Heart right ventricle (tissue), 16 donors: ENCODE measurements at regions not wholly inside any gene's neighbourhood (a gene's known extent, or its start where the extent isn't known, plus 50 kb on each side); places are given as distances from the start of the nearest gene placed in this dataset.

Experiments
- ATAC-seq, 8 donors: fragments of 200-7000 bp; cut with Tn5 transposase; one replicate each; pipeline ENCODE4 v1.9.1; 2020; ENCODE audit warnings: mild to moderate bottlenecking in 8 of 8, moderate library complexity in 8 of 8, moderate number of reproducible peaks in 1 of 8
- DNase-seq, 2 donors: peaks; one replicate each; pipeline ENCODE4 v3.0.0-alpha.2; 2020
- H3K27ac ChIP-seq, 10 donors: fragments of 200-600 bp; sonication (generic) in 2 of 10; one replicate each; pipeline versions ENCODE4 v1.5.0 to v1.8.0; 2020 to 2022; ENCODE audit warnings: mild to moderate bottlenecking in 3 of 10
- H3K27me3 ChIP-seq, 7 donors: fragments of 200-600 bp; one replicate each; pipeline ENCODE4 v1.8.0; 2021 to 2022; ENCODE audit warnings: mild to moderate bottlenecking in 2 of 7
- H3K36me3 ChIP-seq, 9 donors: fragments of 200-600 bp; sonication (generic) in 1 of 9; one replicate each; pipeline versions ENCODE4 v1.5.0 to v1.8.0; 2020 to 2022; ENCODE audit warnings: mild to moderate bottlenecking in 2 of 9
- H3K4me1 ChIP-seq, 9 donors: fragments of 200-600 bp; sonication (generic) in 1 of 9; one replicate each; pipeline versions ENCODE4 v1.5.0 to v1.8.0; 2020 to 2022; ENCODE audit warnings: mild to moderate bottlenecking in 4 of 9
- H3K4me3 ChIP-seq, 10 donors: fragments of 200-600 bp; sonication (generic) in 2 of 10; one replicate each; pipeline versions ENCODE4 v1.5.0 to v1.8.0; 2020 to 2022; ENCODE audit warnings: mild to moderate bottlenecking in 7 of 10, moderate library complexity in 2 of 10
- H3K9me3 ChIP-seq, 11 donors: fragments of 200-600 bp in 10 of 11; sonication (generic) in 2 of 11; one replicate each; pipeline versions ENCODE4 v1.5.0 to v1.8.0; 2013 to 2022; ENCODE audit warnings: mild to moderate bottlenecking in 2 of 11, control low read depth in 1 of 11, moderate library complexity in 1 of 11
- CTCF ChIP-seq, 9 donors: fragments of 200-600 bp; sonication (generic) in 2 of 9; IDR thresholded peaks; one replicate each; pipeline versions ENCODE4 v1.5.0 to v1.8.0; 2021 to 2022; ENCODE audit warnings: antibody characterized with exemption in 9 of 9, mild to moderate bottlenecking in 5 of 9, moderate library complexity in 1 of 9
- WGBS, 2 donors: extraction: QIAGEN DNeasy Blood & Tissue Kit; methylation state at CpG; one replicate each; pipeline ENCODE4 v1.1.7; 2013; ENCODE audit warnings: inconsistent platforms in 1 of 2; 5-methylcytosine and 5-hydroxymethylcytosine counted together
- intact Hi-C, 10 donors: fragments of 100-400 bp; cut with DNase I; formaldehyde crosslinking; loops; one replicate each; pipeline versions ENCODE4 v1.11.1 to v1.14.2; 2022
- donor health status: Arrhythmogenic right ventricular cardiomyopathy.
- donor health status: ischemic (EF 13 %, LVEDD 7.1; RV severe dilation, severe dysfunction).
- donor health status: healthy with polysubstance abuse.
- donor health status: DM: no; HTN: yes; CAD: no.
- donor health status: DM: no; HTN: no; CAD: no.
- donor health status: ischemic (EF 25% LVEDD 6.9; RV normal size, moderate dysfunction).
- donor health status: ischemic (EF 25% LVEDD 5.7; RV mildly dilated, moderate dysfunction).
- donor health status: healthy.
- donor health status: DM: yes; HTN: yes; CAD: no.
- donor health status: Ischemic cardiomyopathy.
- donor health status: ischemic (EF 35%, LVEDD 5.7; RV mildly dilated, moderate dysfunction).
- donor health status: nonischemic (EF 11% LVEDD 7.7; RV severe dilation, severe dysfunction).
- donor health status: DM: yes; HTN: yes; CAD: no.
- donor health status: PGD.
- donor health status: ischemic (EF 29% LVEDD 5.4; RV normal size, mild dysfunction).
- donor health status: nonischemic (EF 23%, LVEDD 6.1; RV moderate dilation, normal function).

DNA sequence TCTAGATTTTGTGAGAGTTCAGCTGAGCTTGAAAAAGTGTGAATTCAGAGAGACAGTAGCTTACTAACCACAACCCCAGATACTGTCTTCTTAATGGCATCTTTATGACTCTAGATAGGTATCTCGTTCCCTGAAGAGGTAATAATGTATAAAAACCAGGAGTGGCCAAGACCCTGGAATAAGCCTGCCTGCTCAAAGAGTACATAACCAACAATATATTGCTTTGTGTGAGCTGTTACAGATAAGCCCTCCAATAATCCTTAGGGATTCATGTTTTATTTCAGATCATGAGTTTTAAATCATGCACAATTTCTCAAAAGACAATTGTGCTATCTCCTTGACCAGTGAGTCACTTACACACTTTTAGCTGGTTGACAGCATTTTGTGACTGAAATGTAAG lies 327.8 kb upstream of the ADGRB3 start:
- Histone ChIP-seq H3K4me1 (no peaks in the 10 kb centered on the region), H3K4me3 (no peak overlapping the region), H3K36me3 (no peaks in the 10 kb centered on the region), H3K27me3 (no peaks in the 10 kb centered on the region), H3K9me3 (peaks cover 0 to 14% (median 0%) of the 10 kb centered on the region in 11 donors), H3K27ac (no peak overlapping the region)
- 60 to 70% methylated on average over 1 of the region's 1 CpG for WGBS, 2 donors
- ATAC-seq (no peak), DNase-seq (no peak)
- intact Hi-C loops = no loop called here
- no peak for TF ChIP-seq CTCF (IDR thresholded peaks at IDR 0.05)

DNA sequence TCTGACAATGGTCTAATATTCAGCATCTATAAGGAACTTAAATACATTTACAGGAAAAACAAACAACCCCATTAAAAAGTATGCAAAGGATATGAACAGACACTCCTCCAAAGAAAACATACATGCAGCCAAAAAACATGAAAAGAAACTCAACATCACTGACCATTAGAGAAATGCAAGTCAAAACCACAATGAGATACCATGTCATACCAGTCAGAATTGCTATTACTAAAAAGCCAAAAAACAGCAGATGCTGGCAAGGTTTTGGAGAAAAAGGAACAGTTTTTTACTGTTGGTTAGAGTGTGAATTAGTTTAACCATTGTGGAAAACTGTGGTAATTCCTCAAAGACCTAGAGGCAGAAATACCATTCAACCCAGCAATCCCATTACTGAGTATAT lies 339.0 kb upstream of the ADGRB3 start:
- no peak for TF ChIP-seq CTCF (IDR thresholded peaks at IDR 0.05)
- Histone ChIP-seq H3K27ac (no peak overlapping the region), H3K9me3 (peaks cover 0 to 60% (median 12%) of the 10 kb centered on the region in 11 donors), H3K36me3 (no peaks in the 10 kb centered on the region), H3K4me1 (no peaks in the 10 kb centered on the region), H3K27me3 (no peaks in the 10 kb centered on the region), H3K4me3 (no peak overlapping the region)
- intact Hi-C loops = no loop called here
- DNase-seq = no peak
- no peak for ATAC-seq

GRCh38 chr6:68282646-68283045 lies 352.4 kb upstream of the ADGRB3 start:
- 45 to 95% methylated on average over 1 of the region's 1 CpG for WGBS, 2 donors
- Histone ChIP-seq H3K27me3 (no peaks in the 10 kb centered on the region), H3K4me1 (no peaks in the 10 kb centered on the region), H3K4me3 (no peak overlapping the region), H3K36me3 (no peaks in the 10 kb centered on the region), H3K27ac (no peak overlapping the region), H3K9me3 (peaks cover 0 to 16% (median 0%) of the 10 kb centered on the region in 11 donors)
- no peak for TF ChIP-seq CTCF (IDR thresholded peaks at IDR 0.05)
- intact Hi-C loops = no loop called here
- ATAC-seq (no peak), DNase-seq (no peak)

DNA sequence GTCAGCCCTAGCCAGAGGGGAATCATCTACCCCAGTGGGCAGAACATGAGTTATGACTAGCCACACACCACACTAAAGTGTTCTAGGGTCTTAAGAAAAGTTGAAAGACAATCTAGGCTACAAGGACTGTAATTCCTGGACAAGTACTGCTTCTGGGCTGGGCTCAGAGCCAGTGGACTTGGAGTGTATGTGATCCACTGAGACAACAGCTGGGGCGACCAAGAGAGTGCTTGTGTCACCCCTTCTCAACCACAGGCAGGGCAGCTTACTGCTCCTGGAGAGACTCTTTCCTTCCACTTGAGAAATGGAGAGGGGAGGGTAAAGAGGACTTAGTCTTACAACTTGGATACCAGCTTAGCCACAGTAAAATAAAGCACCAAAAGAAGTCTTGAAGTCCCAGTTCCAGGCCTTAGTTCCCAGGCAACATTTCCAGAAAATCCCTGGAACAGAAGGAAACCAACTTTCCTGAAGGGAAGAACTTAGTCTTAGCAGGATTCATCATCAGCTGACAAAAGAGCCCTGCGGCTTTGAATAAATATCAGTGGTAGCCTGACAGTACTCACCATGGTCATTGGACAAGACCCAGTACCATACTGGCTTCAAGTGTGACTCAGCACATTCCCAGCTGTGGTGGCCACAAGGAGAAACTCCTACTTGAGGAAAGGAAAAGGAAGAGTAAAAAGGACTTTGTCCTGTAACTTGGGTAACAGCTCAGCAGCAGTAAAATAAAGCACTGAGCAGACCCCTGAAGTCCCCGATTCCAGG lies 355.1 kb upstream of the ADGRB3 start:
- Histone ChIP-seq H3K4me1 (no peaks in the 10 kb centered on the region), H3K27me3 (no peaks in the 10 kb centered on the region), H3K36me3 (no peaks in the 10 kb centered on the region), H3K9me3 (peaks cover 0 to 20% (median 0%) of the 10 kb centered on the region in 11 donors), H3K27ac (no peak overlapping the region), H3K4me3 (no peak overlapping the region)
- DNase-seq (no peak), ATAC-seq (no peak)
- no peak for TF ChIP-seq CTCF (IDR thresholded peaks at IDR 0.05)
- 83 to 84% methylated on average over 3 of the region's 3 CpGs for WGBS, 2 donors
- intact Hi-C loops = no loop called here
